ENCODE measurements at regions not wholly inside any gene's neighbourhood (a gene's known extent, or its start where the extent isn't known, plus 50 kb on each side); places are given as distances from the start of the nearest gene placed in this dataset.

DNA sequence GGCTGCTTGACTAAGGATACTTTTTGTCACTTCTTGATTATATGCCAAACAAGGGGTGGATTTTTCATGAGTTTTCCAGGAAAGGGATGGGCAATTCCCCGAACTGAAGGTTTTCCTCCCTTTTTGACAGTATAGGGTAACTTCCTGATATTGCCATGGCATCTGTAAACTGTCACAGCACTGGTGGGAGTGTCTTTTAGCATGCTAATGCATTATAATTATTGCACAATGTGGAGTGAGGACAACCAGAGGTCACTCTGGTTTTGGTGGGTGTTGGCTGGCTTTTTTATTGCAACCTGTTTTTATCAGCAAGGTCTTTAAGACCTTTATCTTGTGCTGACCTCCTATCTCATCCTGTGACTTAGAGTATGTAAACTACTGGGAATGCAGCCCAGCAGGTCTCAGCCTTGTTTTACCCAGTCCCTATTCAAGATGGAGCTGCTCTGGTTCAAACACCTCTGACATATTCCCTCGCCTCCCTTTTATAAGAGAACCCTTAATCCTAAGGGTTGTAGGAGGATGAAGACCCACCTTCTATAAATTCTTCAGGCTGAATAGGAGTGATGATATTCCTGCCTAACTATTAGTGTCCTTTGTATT, 471.2 kb downstream of the ATP23 start:
- Histone ChIP-seq H2AK9ac (replicated peaks; ENCODE audit: low read depth, low read length, poor library complexity) (no peak overlapping the region), H3K18ac (ENCODE audit: low read depth, low read length) (no peak overlapping the region), H4K5ac (ENCODE audit: low read depth, low read length) (no peak overlapping the region), H3K9me3 (ENCODE audit: control insufficient read depth, insufficient read depth, low read length) (no peaks in the 10 kb centered on the region), H2BK120ac (ENCODE audit: low read depth, low read length) (no peak overlapping the region), H3K9me1 (ENCODE audit: insufficient read depth, low read length) (no peaks in the 10 kb centered on the region), H3K36me3 (ENCODE audit: control insufficient read depth, insufficient read depth, low read length) (no peaks in the 10 kb centered on the region), H3K4ac (ENCODE audit: low read depth, low read length) (no peak overlapping the region), H2BK20ac (ENCODE audit: low read depth, low read length) (no peak overlapping the region), H4K8ac (ENCODE audit: low read depth in 2 of 2, low read length in 2 of 2) (no peak overlapping the region), H3K4me1 (ENCODE audit: control insufficient read depth, insufficient read depth, low read length) (peaks cover 15% of the 10 kb centered on the region), H3K4me3 (ENCODE audit: insufficient read depth, low read depth, low read length) (no peak overlapping the region), H2AFZ (replicated peaks; ENCODE audit: low read length, poor library complexity) (no peak overlapping the region), H4K20me1 (ENCODE audit: insufficient read depth, low read length) (no peaks in the 10 kb centered on the region), H2BK15ac (ENCODE audit: low read depth, low read length) (no peak overlapping the region), H3K9ac (ENCODE audit: low read depth, low read length) (no peak overlapping the region), H3K79me1 (ENCODE audit: low read depth in 1 of 2, low read length in 2 of 2) (no peaks in the 10 kb centered on the region), H4K91ac (ENCODE audit: insufficient read depth, low read depth, low read length) (no peak overlapping the region), H3K27me3 (ENCODE audit: control insufficient read depth, insufficient read depth, low read length) (no peaks in the 10 kb centered on the region), H2BK5ac (ENCODE audit: low read depth, low read length, poor library complexity, severe bottlenecking) (no peak overlapping the region), H3K23ac (ENCODE audit: low read depth, low read length) (no peak overlapping the region), H2AK5ac (ENCODE audit: low read depth, low read length) (no peak overlapping the region), H3K4me2 (ENCODE audit: low read depth, low read length) (no peak overlapping the region), H3K14ac (replicated peaks; ENCODE audit: low read depth, low read length) (no peak overlapping the region), H3K27ac (ENCODE audit: insufficient read depth, low read length) (no peak overlapping the region), H3K56ac (ENCODE audit: extremely low read depth, insufficient read depth, low read length) (no peak overlapping the region)
- BruUV-seq (replicated peaks), result no TSS peak
- dilution Hi-C loops (cut with HindIII; ENCODE audit: low sequenced_read_pairs, unreplicated experiment) (no loop called here), intact Hi-C loops (cut with micrococcal nuclease) (loop anchor here (5.0 to 10.0 kb wide), 2 partner anchors 420 to 472 kb away; no protein-coding TSS in a partner anchor), in situ Hi-C loops (cut with MboI; ENCODE audit: low sequenced_read_pairs) (no loop called here)
- no peak for TF ChIP-seq MAZ (IDR thresholded peaks at IDR 0.05; ENCODE audit: borderline replicate concordance, low read depth, low read length)
- peak; percentile 66 for TF ChIP-seq CEBPB (IDR thresholded peaks at IDR 0.05; ENCODE audit: low read depth, low read length)
- CTCF ChIA-PET, result interaction anchor here (0.6 to 1.0 kb wide), 3 partner anchors 16 to 128 kb away, joined by 3 to 7 read pairs (median 4); no protein-coding TSS in a partner anchor
- ATAC-seq (ENCODE audit: low read depth) (no peak), DNase-seq (no peak)
- POLR2A ChIA-PET (ENCODE audit: unreplicated experiment), result no interaction called here
- WGBS, 2 experiments (ENCODE audit: extremely low coverage in 2 of 2, insufficient read length in 1 of 2), result no CpG with 5 or more reads among the region's 2 CpGs
